OCI-LY3 (cell line): ENCODE measurements at regions not wholly inside any gene's neighbourhood (a gene's known extent, or its start where the extent isn't known, plus 50 kb on each side); places are given as distances from the start of the nearest gene placed in this dataset.

ENCODE experiments used
- H2AFZ ChIP-seq: fragments of 200-600, 300-600 bp; shearing (Covaris generic); 2 replicates; pipeline ENCODE4 v1.6.0; 2014; ENCODE audit warnings: antibody characterized with exemption, low read depth, low read length
- H3K27ac ChIP-seq: fragments of 200-600, 300-600 bp; sonication (generic); 2 replicates; pipeline ENCODE4 v1.5.1; 2014; ENCODE audit warnings: mild to moderate bottlenecking, low read length, moderate library complexity, mixed read lengths
- H3K27me3 ChIP-seq: fragments of 200-600, 300-600 bp; sonication (generic); 2 replicates; pipeline ENCODE4 v1.6.1; 2014; ENCODE audit warnings: low read depth, low read length, mixed read lengths
- H3K36me3 ChIP-seq: fragments of 200-600, 300-600 bp; sonication (generic); replicated peaks from 2 replicates; pipeline ENCODE3; 2014; ENCODE audit warnings: low read depth, low read length, mixed read lengths
- H3K4me1 ChIP-seq: fragments of 300-600, 200-600 bp; sonication (generic); 2 replicates; pipeline ENCODE4 v1.6.1; 2014; ENCODE audit warnings: low read length, mixed read lengths
- H3K4me2 ChIP-seq: fragments of 200-600, 300-600 bp; sonication (generic); 2 replicates; pipeline ENCODE4 v1.6.1; 2014; ENCODE audit warnings: low read length, mixed read lengths
- H3K4me3 ChIP-seq: fragments of 300-600, 200-600 bp; sonication (generic); 2 replicates; pipeline ENCODE4 v1.5.1; 2014; ENCODE audit warnings: antibody characterized with exemption, mild to moderate bottlenecking, low read length, moderate library complexity
- H3K79me2 ChIP-seq: fragments of 300-600, 200-600 bp; shearing (Covaris generic); 2 replicates; pipeline ENCODE4 v1.6.1; 2014; ENCODE audit warnings: mild to moderate bottlenecking, low read length, mixed read lengths
- H3K9ac ChIP-seq: fragments of 300-600, 200-600 bp; shearing (Covaris generic); 2 replicates; pipeline ENCODE4 v1.6.0; 2014; ENCODE audit warnings: mild to moderate bottlenecking, low read length, moderate library complexity
- H3K9me3 ChIP-seq: fragments of 200-600, 300-600 bp; shearing (Covaris generic); 2 replicates; pipeline ENCODE4 v1.6.1; 2014; ENCODE audit warnings: low read length, mixed read lengths; ENCODE audit not compliant: insufficient read depth
- H4K20me1 ChIP-seq: fragments of 200-600, 300-600 bp; sonication (generic); 2 replicates; pipeline ENCODE4 v1.6.1; 2016; ENCODE audit warnings: low read length, mixed read lengths; ENCODE audit not compliant: insufficient read depth
- CTCF ChIP-seq: fragments of 200-600, 300-600 bp; sonication (generic); IDR thresholded peaks from 2 replicates; pipeline ENCODE4 v1.5.1; 2014; ENCODE audit warnings: antibody characterized with exemption, low read length, low read depth
- EZH2phosphoT487 ChIP-seq: fragments of 200-600 bp; shearing (Covaris generic); IDR thresholded peaks from 2 replicates; pipeline ENCODE4 v1.6.1; 2018; ENCODE audit warnings: antibody characterized with exemption, mixed run types, low read depth

- Histone ChIP-seq H3K27me3 (no peaks in the 10 kb centered on the region), H3K4me2 (no peak overlapping the region), H3K9me3 (no peaks in the 10 kb centered on the region), H3K9ac (no peak overlapping the region), H3K4me3 (no peak overlapping the region), H3K36me3 (no peaks in the 10 kb centered on the region), H3K79me2 (no peaks in the 10 kb centered on the region), H2AFZ (no peak overlapping the region), H4K20me1 (no peaks in the 10 kb centered on the region), H3K4me1 (0 out of 2 replicates have a peak, but pooled peaks cover 3% of the 10 kb centered on the region), H3K27ac (no peak overlapping the region)
- no peak for TF ChIP-seq CTCF
- TF ChIP-seq EZH2phosphoT487 = no peak
These were observed 117.9 kb upstream of the TRAM1L1 start for GRCh38 chr4:117203231-117203630.

GRCh38 chr4:117210551-117210950 lies 125.2 kb upstream of the TRAM1L1 start:
- H2AFZ ChIP-seq = no peak overlapping the region
- TF ChIP-seq CTCF (no peak), EZH2phosphoT487 (no peak)
- no peaks in the 10 kb centered on the region for H3K27me3 ChIP-seq
- no peak overlapping the region for H3K4me2 ChIP-seq
- H3K4me1 ChIP-seq = no peaks in the 10 kb centered on the region
- H4K20me1 ChIP-seq = no peaks in the 10 kb centered on the region
- no peak overlapping the region for H3K4me3 ChIP-seq
- H3K9ac ChIP-seq = no peak overlapping the region
- H3K27ac ChIP-seq = no peak overlapping the region
- no peaks in the 10 kb centered on the region for H3K9me3 ChIP-seq
- H3K79me2 ChIP-seq = no peaks in the 10 kb centered on the region
- no peaks in the 10 kb centered on the region for H3K36me3 ChIP-seq

- no peak overlapping the region for H3K4me3 ChIP-seq
- 0 out of 2 replicates have a peak, but pooled peaks cover 5% of the 10 kb centered on the region for H3K9me3 ChIP-seq
- no peak overlapping the region for H3K9ac ChIP-seq
- no peaks in the 10 kb centered on the region for H4K20me1 ChIP-seq
- no peaks in the 10 kb centered on the region for H3K27me3 ChIP-seq
- H3K79me2 ChIP-seq = no peaks in the 10 kb centered on the region
- H2AFZ ChIP-seq = no peak overlapping the region
- H3K4me1 ChIP-seq = peaks cover 10% of the 10 kb centered on the region
- TF ChIP-seq CTCF (no peak), EZH2phosphoT487 (no peak)
- no peaks in the 10 kb centered on the region for H3K36me3 ChIP-seq
- H3K4me2 ChIP-seq = no peak overlapping the region
- H3K27ac ChIP-seq = no peak overlapping the region
These were observed 138.9 kb upstream of the TRAM1L1 start for GRCh38 chr4:117224256-117224655.

GRCh38 chr4:117225471-117225870 lies 140.1 kb upstream of the TRAM1L1 start:
- Histone ChIP-seq H2AFZ (0 out of 2 replicates have a peak overlapping the region, but pooled peaks have one; percentile 39), H3K4me1 (peaks cover 10% of the 10 kb centered on the region), H3K79me2 (no peaks in the 10 kb centered on the region), H3K27me3 (no peaks in the 10 kb centered on the region), H3K4me2 (no peak overlapping the region), H3K36me3 (no peaks in the 10 kb centered on the region), H4K20me1 (no peaks in the 10 kb centered on the region), H3K9ac (no peak overlapping the region), H3K9me3 (0 out of 2 replicates have a peak, but pooled peaks cover 5% of the 10 kb centered on the region), H3K4me3 (no peak overlapping the region), H3K27ac (no peak overlapping the region)
- TF ChIP-seq EZH2phosphoT487 (no peak), CTCF (no peak)
